NCI-H1930 (cell line): ENCODE measurements at regions not wholly inside any gene's neighbourhood (a gene's known extent, or its start where the extent isn't known, plus 50 kb on each side); places are given as distances from the start of the nearest gene placed in this dataset.

Source experiments
- DNase-seq, 2 experiments: peaks; one replicate each; lab custom pipeline; 2025; lab: John Stamatoyannopoulos, UW

- no peak for DNase-seq
These were observed 252.9 kb upstream of the SMIM31 start for GRCh38 chr4:164501074-164501473.

- no peak for DNase-seq
These were observed 250.1 kb upstream of the SMIM31 start for GRCh38 chr4:164503874-164504273.

- no peak for DNase-seq
These were observed 245.8 kb upstream of the SMIM31 start for GRCh38 chr4:164508097-164508496.

GRCh38 chr4:164508771-164509170 lies 245.2 kb upstream of the SMIM31 start:
- DNase-seq = no peak

- DNase-seq = no peak
These were observed 244.0 kb upstream of the SMIM31 start for GRCh38 chr4:164509951-164510350.

GRCh38 chr4:164512124-164512523 lies 241.8 kb upstream of the SMIM31 start:
- no peak for DNase-seq

GRCh38 chr4:164514765-164515164 lies 239.2 kb upstream of the SMIM31 start:
- no peak for DNase-seq

- DNase-seq = no peak
These were observed 229.1 kb upstream of the SMIM31 start for GRCh38 chr4:164524789-164525188.

GRCh38 chr4:164526933-164527583 lies 226.9 kb upstream of the SMIM31 start:
- no peak for DNase-seq

- no peak for DNase-seq
These were observed 224.9 kb upstream of the SMIM31 start for GRCh38 chr4:164529058-164529457.

- DNase-seq = no peak
These were observed 224.4 kb upstream of the SMIM31 start for GRCh38 chr4:164529486-164529885.

- no peak for DNase-seq
These were observed 222.6 kb upstream of the SMIM31 start for GRCh38 chr4:164531336-164531735.

- no peak for DNase-seq
These were observed 217.1 kb upstream of the SMIM31 start for GRCh38 chr4:164536814-164537213.

GRCh38 chr4:164538097-164538496 lies 215.8 kb upstream of the SMIM31 start:
- no peak for DNase-seq

GRCh38 chr4:164540987-164541386 lies 212.9 kb upstream of the SMIM31 start:
- DNase-seq = no peak

GRCh38 chr4:164542431-164542830 lies 211.5 kb upstream of the SMIM31 start:
- DNase-seq = no peak

- no peak for DNase-seq
These were observed 202.8 kb upstream of the SMIM31 start for GRCh38 chr4:164550989-164551712.

- DNase-seq = no peak
These were observed 202.3 kb upstream of the SMIM31 start for GRCh38 chr4:164551713-164552040.

GRCh38 chr4:164571593-164572390 lies 182.1 kb upstream of the SMIM31 start:
- no peak for DNase-seq

- no peak for DNase-seq
These were observed 181.1 kb upstream of the SMIM31 start for GRCh38 chr4:164572877-164573279.

GRCh38 chr4:164575861-164576260 lies 178.1 kb upstream of the SMIM31 start:
- DNase-seq = peak in 1 of 2 experiments; percentile 2

- DNase-seq = no peak
These were observed 174.5 kb upstream of the SMIM31 start for GRCh38 chr4:164579270-164579942.
